ENCODE measurements at regions not wholly inside any gene's neighbourhood (a gene's known extent, or its start where the extent isn't known, plus 50 kb on each side); places are given as distances from the start of the nearest gene placed in this dataset.

GRCh38 chr11:69378303-69379141, 84.6 kb downstream of the MYEOV start:
- no peak for DNase-seq (ENCODE audit: low read depth in 2 of 2)

- DNase-seq (ENCODE audit: low read depth in 2 of 2), result no peak
Measured at GRCh38 chr11:69380451-69380901, 86.5 kb downstream of the MYEOV start.

- no peak for DNase-seq (ENCODE audit: low read depth in 2 of 2)
Measured at GRCh38 chr11:69380921-69381581, 87.1 kb downstream of the MYEOV start.

GRCh38 chr11:69381681-69382130, 87.8 kb downstream of the MYEOV start:
- DNase-seq (ENCODE audit: low read depth in 2 of 2), result no peak

- no peak for DNase-seq (ENCODE audit: low read depth in 2 of 2)
Measured at GRCh38 chr11:69382131-69383128, 88.5 kb downstream of the MYEOV start.

GRCh38 chr11:69383372-69384250, 89.7 kb downstream of the MYEOV start:
- no peak for DNase-seq (ENCODE audit: low read depth in 2 of 2)

- no peak for DNase-seq (ENCODE audit: low read depth in 2 of 2)
Measured at GRCh38 chr11:69384251-69385143, 90.5 kb downstream of the MYEOV start.

- no peak for DNase-seq (ENCODE audit: low read depth in 2 of 2)
Measured at GRCh38 chr11:69385144-69385820, 91.3 kb downstream of the MYEOV start.

- no peak for DNase-seq (ENCODE audit: low read depth in 2 of 2)
Measured at GRCh38 chr11:69385832-69386427, 92.0 kb downstream of the MYEOV start.

- DNase-seq (ENCODE audit: low read depth in 2 of 2), result no peak
Measured at GRCh38 chr11:69386594-69387408, 92.8 kb downstream of the MYEOV start.

- no peak for DNase-seq (ENCODE audit: low read depth in 2 of 2)
Measured at GRCh38 chr11:69387409-69387885, 93.5 kb downstream of the MYEOV start.

GRCh38 chr11:69388210-69388609, 93.3 kb upstream of the LINC01488 start:
- DNase-seq (ENCODE audit: low read depth in 2 of 2), result no peak

GRCh38 chr11:69388661-69389060, 92.8 kb upstream of the LINC01488 start:
- DNase-seq (ENCODE audit: low read depth in 2 of 2), result no peak

- DNase-seq (ENCODE audit: low read depth in 2 of 2), result no peak
Measured at GRCh38 chr11:69390561-69390960, 90.9 kb upstream of the LINC01488 start.

- DNase-seq (ENCODE audit: low read depth in 2 of 2), result no peak
Measured at GRCh38 chr11:69391192-69392103, 90.0 kb upstream of the LINC01488 start.

- no peak for DNase-seq (ENCODE audit: low read depth in 2 of 2)
Measured at GRCh38 chr11:69392104-69392653, 89.3 kb upstream of the LINC01488 start.

Measured in stimulated activated CD4-positive, alpha-beta T cell treated with anti-CD3 and anti-CD28 coated beads, Interleukin-4, amount 100 ng/mL, for 48 hours (primary cell).